ENCODE measurements at regions not wholly inside any gene's neighbourhood (a gene's known extent, or its start where the extent isn't known, plus 50 kb on each side); places are given as distances from the start of the nearest gene placed in this dataset.

- DNase-seq: no peak
Observed at GRCh38 chr12:18905134-18905533, 167.2 kb downstream of the CAPZA3 start.

GRCh38 chr12:18906395-18906794 lies 168.5 kb downstream of the CAPZA3 start:
- no peak for DNase-seq

- no peak for DNase-seq
Observed at GRCh38 chr12:18907127-18907526, 169.2 kb downstream of the CAPZA3 start.

GRCh38 chr12:18907728-18908127 lies 169.8 kb downstream of the CAPZA3 start:
- no peak for DNase-seq

GRCh38 chr12:18908191-18908590 lies 170.3 kb downstream of the CAPZA3 start:
- DNase-seq: no peak

- no peak for DNase-seq
Observed at GRCh38 chr12:18919871-18920511, 182.1 kb downstream of the CAPZA3 start.

- DNase-seq: no peak
Observed at GRCh38 chr12:18922851-18923250, 184.9 kb downstream of the CAPZA3 start.

GRCh38 chr12:18923721-18924120 lies 185.8 kb downstream of the CAPZA3 start:
- no peak for DNase-seq

- DNase-seq: no peak
Observed at GRCh38 chr12:18926188-18926587, 188.3 kb downstream of the CAPZA3 start.

- DNase-seq: no peak
Observed at GRCh38 chr12:18932211-18932610, 194.3 kb downstream of the CAPZA3 start.

- no peak for DNase-seq
Observed at GRCh38 chr12:18932715-18933114, 194.8 kb downstream of the CAPZA3 start.

- no peak for DNase-seq
Observed at GRCh38 chr12:18935371-18935965, 194.1 kb upstream of the PLEKHA5 start.

GRCh38 chr12:18939051-18939450 lies 190.5 kb upstream of the PLEKHA5 start:
- DNase-seq: no peak

GRCh38 chr12:18942669-18943068 lies 186.9 kb upstream of the PLEKHA5 start:
- no peak for DNase-seq

- no peak for DNase-seq
Observed at GRCh38 chr12:18943200-18943599, 186.3 kb upstream of the PLEKHA5 start.

GRCh38 chr12:18946106-18946505 lies 183.4 kb upstream of the PLEKHA5 start:
- no peak for DNase-seq

GRCh38 chr12:18951218-18951617 lies 178.3 kb upstream of the PLEKHA5 start:
- DNase-seq: no peak

- DNase-seq: no peak
Observed at GRCh38 chr12:18953505-18953904, 176.0 kb upstream of the PLEKHA5 start.

- no peak for DNase-seq
Observed at GRCh38 chr12:18955594-18955993, 173.9 kb upstream of the PLEKHA5 start.

- DNase-seq: no peak
Observed at GRCh38 chr12:18965203-18965602, 164.3 kb upstream of the PLEKHA5 start.

GRCh38 chr12:18966954-18967353 lies 162.6 kb upstream of the PLEKHA5 start:
- no peak for DNase-seq

GRCh38 chr12:18967814-18968213 lies 161.7 kb upstream of the PLEKHA5 start:
- DNase-seq: no peak

- DNase-seq: no peak
Observed at GRCh38 chr12:18969512-18969911, 160.0 kb upstream of the PLEKHA5 start.

- DNase-seq: no peak
Observed at GRCh38 chr12:18970603-18971002, 158.9 kb upstream of the PLEKHA5 start.

- no peak for DNase-seq
Observed at GRCh38 chr12:18971932-18972331, 157.6 kb upstream of the PLEKHA5 start.

Data from activated gamma-delta T cell treated with Interleukin-2 at 50 U/mL for 16 hours (primary cell).